H1 (cell line): ENCODE measurements at regions not wholly inside any gene's neighbourhood (a gene's known extent, or its start where the extent isn't known, plus 50 kb on each side); places are given as distances from the start of the nearest gene placed in this dataset.

Experiments used
- CTCF ChIA-PET: fragments of 300-600 bp; sonication (Branson Sonifier 250); formaldehyde crosslinking; loops from one replicate; lab custom pipeline; 2021; ENCODE audit not compliant: partially characterized antibody; lab: Charles Lee
- POLR2A ChIA-PET: fragments of 300-600 bp; sonication (Branson Sonifier 250); formaldehyde crosslinking; loops from one replicate; lab custom pipeline; 2021; ENCODE audit warnings: inconsistent platforms; ENCODE audit not compliant: partially characterized antibody; lab: Charles Lee
- DNase-seq, 2 experiments: peaks; one replicate each; pipeline versions ENCODE4 v3.0.0 to v3.0.0-alpha.2; 2010 to 2022; ENCODE audit warnings: low spot score in 2 of 2, low read depth in 1 of 2, mixed read lengths in 1 of 2
- FAIRE-seq: peaks from 2 replicates; lab custom pipeline; 2011; peaks lifted over from hg19 to GRCh38; lab: Jason Lieb, UNC
- H2AFZ ChIP-seq: 2 replicates; pipeline ENCODE4 v1.8.1; 2012; ENCODE audit warnings: low read length, inconsistent platforms
- H2AK5ac ChIP-seq: 2 replicates; pipeline ENCODE4 v1.6.1; 2013; ENCODE audit warnings: low read depth, low read length
- H2BK120ac ChIP-seq: replicated peaks from 2 replicates; pipeline ENCODE3; 2013; ENCODE audit warnings: low read depth, low read length, inconsistent platforms
- H2BK12ac ChIP-seq: 2 replicates; pipeline ENCODE4 v1.6.1; 2013; ENCODE audit warnings: low read depth, low read length
- H2BK15ac ChIP-seq: 2 replicates; pipeline ENCODE4 v1.6.1; 2013; ENCODE audit warnings: low read length
- H2BK20ac ChIP-seq: 2 replicates; pipeline ENCODE4 v1.6.1; 2013; ENCODE audit warnings: low read length
- H2BK5ac ChIP-seq: 2 replicates; pipeline ENCODE4 v1.6.1; 2013; ENCODE audit warnings: low read depth, low read length
- H3K14ac ChIP-seq: 2 replicates; pipeline ENCODE4 v1.6.1; 2013; ENCODE audit warnings: inconsistent platforms; ENCODE audit not compliant: insufficient read length
- H3K18ac ChIP-seq: 2 replicates; pipeline ENCODE4 v1.6.1; 2013; ENCODE audit warnings: low read length; ENCODE audit errors: extremely low read depth
- H3K23ac ChIP-seq: 2 replicates; pipeline ENCODE4 v1.6.1; 2013; ENCODE audit warnings: inconsistent platforms; ENCODE audit not compliant: insufficient read length
- H3K23me2 ChIP-seq: 2 replicates; pipeline ENCODE4 v1.6.1; 2013; ENCODE audit warnings: low read depth, low read length
- H3K27ac ChIP-seq: 2 replicates; pipeline ENCODE4 v1.6.1; 2011; ENCODE audit warnings: low read depth, low read length, inconsistent platforms
- H3K27me3 ChIP-seq, 4 experiments: replicated peaks in 1 of 4; 1 replicate in 1 of 4; 2 replicates in 3 of 4; pipeline versions ENCODE4 v1.6.1 to v1.8.1; 2011 to 2013; ENCODE audit warnings: low read length in 3 of 4, mild to moderate bottlenecking in 3 of 4, inconsistent platforms in 2 of 4, mixed read lengths in 2 of 4, moderate library complexity in 1 of 4; ENCODE audit not compliant: control insufficient read depth in 3 of 4, insufficient read depth in 3 of 4; ENCODE audit errors: extremely low read depth in 1 of 4
- H3K36me3 ChIP-seq, 4 experiments: 2 replicates each; pipeline versions ENCODE4 v1.6.1 to v1.8.1; 2011 to 2013; ENCODE audit warnings: mild to moderate bottlenecking in 4 of 4, low read length in 3 of 4, moderate library complexity in 2 of 4, control low read depth in 1 of 4, inconsistent platforms in 1 of 4; ENCODE audit not compliant: insufficient read depth in 4 of 4, control insufficient read depth in 2 of 4
- H3K4ac ChIP-seq: replicated peaks from 2 replicates; pipeline ENCODE3; 2013; ENCODE audit warnings: low read length, low read depth, mixed read lengths, inconsistent platforms; ENCODE audit not compliant: insufficient read length
- H3K4me1 ChIP-seq, 4 experiments: replicated peaks in 1 of 4; 1 replicate in 1 of 4; 2 replicates in 3 of 4; pipeline versions ENCODE4 v1.6.1 to v1.8.1; 2011 to 2013; ENCODE audit warnings: low read length in 3 of 4, inconsistent platforms in 2 of 4, mixed read lengths in 1 of 4; ENCODE audit not compliant: insufficient read depth in 4 of 4, control insufficient read depth in 3 of 4
- H3K4me2 ChIP-seq, 2 experiments: 2 replicates each; pipeline versions ENCODE4 v1.6.1 to v1.8.1; 2011 to 2013; ENCODE audit warnings: low read depth in 2 of 2, low read length in 2 of 2, control low read depth in 1 of 2, inconsistent platforms in 1 of 2, mild to moderate bottlenecking in 1 of 2; ENCODE audit not compliant: insufficient read depth in 1 of 2
- H3K4me3 ChIP-seq, 4 experiments: fragments of 200-600, 300-600 bp in 1 of 4; sonication (generic), shearing (Covaris generic), sonication (Bioruptor Twin) in 1 of 4; 2 replicates each; pipeline versions ENCODE4 v1.5.1 to v1.8.1; 2011 to 2016; ENCODE audit warnings: low read length in 4 of 4, low read depth in 3 of 4, control low read depth in 2 of 4, inconsistent platforms in 2 of 4, mild to moderate bottlenecking in 2 of 4, mixed read lengths in 1 of 4, moderate library complexity in 1 of 4; ENCODE audit not compliant: insufficient read depth in 2 of 4; ENCODE audit errors: extremely low read depth in 1 of 4
- H3K56ac ChIP-seq: replicated peaks from 2 replicates; pipeline ENCODE3; 2013; ENCODE audit warnings: low read depth, mild to moderate bottlenecking, mixed read lengths, low read length, inconsistent platforms; ENCODE audit not compliant: insufficient read length
- H3K79me1 ChIP-seq: 2 replicates; pipeline ENCODE4 v1.6.1; 2013; ENCODE audit warnings: low read depth, low read length, control low read depth
- H3K79me2 ChIP-seq, 2 experiments: 2 replicates each; pipeline versions ENCODE4 v1.6.1 to v1.8.1; 2012 to 2013; ENCODE audit warnings: low read length in 2 of 2, mild to moderate bottlenecking in 2 of 2, inconsistent platforms in 1 of 2; ENCODE audit not compliant: insufficient read depth in 2 of 2, control insufficient read depth in 1 of 2
- H3K9ac ChIP-seq, 4 experiments: replicated peaks in 1 of 4; 1 replicate in 1 of 4; 2 replicates in 3 of 4; pipeline versions ENCODE4 v1.6.1 to v1.8.1; 2011 to 2013; ENCODE audit warnings: low read depth in 3 of 4, low read length in 3 of 4, control low read depth in 2 of 4, mild to moderate bottlenecking in 2 of 4, moderate library complexity in 2 of 4, inconsistent platforms in 1 of 4; ENCODE audit errors: extremely low read depth in 1 of 4
- H3K9me3 ChIP-seq, 2 experiments: 2 replicates each; pipeline versions ENCODE4 v1.6.1 to v1.8.1; 2012 to 2013; ENCODE audit warnings: mild to moderate bottlenecking in 2 of 2, moderate library complexity in 2 of 2, control low read depth in 1 of 2, inconsistent platforms in 1 of 2, low read depth in 1 of 2, low read length in 1 of 2, mixed read lengths in 1 of 2; ENCODE audit not compliant: insufficient read depth in 2 of 2
- H4K20me1 ChIP-seq, 2 experiments: replicated peaks in 1 of 2; 2 replicates each; pipeline versions ENCODE3 to v1.8.1; 2011 to 2013; ENCODE audit warnings: inconsistent platforms in 2 of 2, low read length in 2 of 2, mild to moderate bottlenecking in 1 of 2; ENCODE audit not compliant: insufficient read depth in 2 of 2, control insufficient read depth in 1 of 2
- H4K5ac ChIP-seq: 2 replicates; pipeline ENCODE4 v1.6.1; 2013; ENCODE audit warnings: low read length, low read depth, mixed read lengths, inconsistent platforms; ENCODE audit not compliant: insufficient read length
- H4K8ac ChIP-seq: 2 replicates; pipeline ENCODE4 v1.8.0; 2013; ENCODE audit warnings: mild to moderate bottlenecking, moderate library complexity, low read length, inconsistent platforms; ENCODE audit not compliant: insufficient read depth; ENCODE audit errors: extremely low read depth
- H4K91ac ChIP-seq: replicated peaks from 2 replicates; pipeline ENCODE3; 2013; ENCODE audit warnings: low read length, mixed read lengths, inconsistent platforms; ENCODE audit not compliant: insufficient read length
- CTCF ChIP-seq, 3 experiments: IDR thresholded peaks; 1 replicate in 2 of 3; 2 replicates in 1 of 3; pipeline versions ENCODE4 v1.5.1 to v1.6.1; 2011; ENCODE audit warnings: low read length in 3 of 3, mild to moderate bottlenecking in 3 of 3, inconsistent platforms in 2 of 3, low read depth in 1 of 3, moderate library complexity in 1 of 3; ENCODE audit not compliant: insufficient read depth in 1 of 3; ENCODE audit errors: control extremely low read depth in 1 of 3
- WGBS, 2 experiments: shearing (Covaris generic) in 1 of 2; methylation state at CpG; one replicate each; pipeline versions ENCODE4 v1.1.6 to v1.1.7; 2013 to 2015; ENCODE audit warnings: low lambda C conversion rate in 2 of 2, mixed read lengths in 2 of 2, inconsistent platforms in 1 of 2, low coverage in 1 of 2, missing lambda C conversion rate in 1 of 2; ENCODE audit not compliant: insufficient replicate concordance in 2 of 2, insufficient coverage in 1 of 2, insufficient read length in 1 of 2; ENCODE audit errors: extremely low coverage in 1 of 2, missing lambda C conversion rate in 1 of 2; 5-methylcytosine and 5-hydroxymethylcytosine counted together

- Histone ChIP-seq H3K4ac (no peak overlapping the region), H3K9me3 (no peaks in the 10 kb centered on the region), H3K18ac (no peak overlapping the region), H3K27me3 (no peaks in the 10 kb centered on the region), H3K56ac (no peak overlapping the region), H2BK5ac (no peak overlapping the region), H3K9ac (no peak overlapping the region), H3K27ac (no peak overlapping the region), H4K91ac (no peak overlapping the region), H4K20me1 (no peaks in the 10 kb centered on the region), H3K79me2 (no peaks in the 10 kb centered on the region), H2BK15ac (no peak overlapping the region), H2BK20ac (no peak overlapping the region), H3K4me3 (no peak overlapping the region), H3K23me2 (no peaks in the 10 kb centered on the region), H3K23ac (no peak overlapping the region), H4K5ac (no peak overlapping the region), H3K36me3 (no peaks in the 10 kb centered on the region), H2AK5ac (no peak overlapping the region), H3K79me1 (no peaks in the 10 kb centered on the region), H4K8ac (no peak overlapping the region), H3K4me1 (peaks cover 0 to 3% (median 0%) of the 10 kb centered on the region in 4 experiments; a peak in 1 of 7 replicates), H2BK120ac (no peak overlapping the region), H2AFZ (no peak overlapping the region), H2BK12ac (no peak overlapping the region), H3K4me2 (no peak overlapping the region), H3K14ac (no peak overlapping the region)
- ChIA-PET POLR2A (no interaction called here), CTCF (no interaction called here)
- FAIRE-seq (no peak), DNase-seq (no peak)
- no peak for TF ChIP-seq CTCF (IDR thresholded peaks at IDR 0.05; ENCODE audit: control extremely low read depth in 1 of 3, insufficient read depth in 1 of 3, low read depth in 1 of 3, low read length in 3 of 3)
- WGBS, 2 experiments: 86% methylated on average over 8 of the region's 8 CpGs; no CpG with 5 or more reads in 1 of the 2 experiments
Measured at GRCh38 chr12:112714166-112714710, 77.3 kb upstream of the RPH3A start.
